Esophagus mucosa (tissue), 1 donor: ENCODE measurements at regions not wholly inside any gene's neighbourhood (a gene's known extent, or its start where the extent isn't known, plus 50 kb on each side); places are given as distances from the start of the nearest gene placed in this dataset.

Source experiments
- ATAC-seq: fragments of 200-7000 bp; cut with Tn5 transposase; one replicate; pipeline ENCODE4 v1.9.1; 2020
- donor health status: DM: yes; HTN: yes; CAD: no.

DNA sequence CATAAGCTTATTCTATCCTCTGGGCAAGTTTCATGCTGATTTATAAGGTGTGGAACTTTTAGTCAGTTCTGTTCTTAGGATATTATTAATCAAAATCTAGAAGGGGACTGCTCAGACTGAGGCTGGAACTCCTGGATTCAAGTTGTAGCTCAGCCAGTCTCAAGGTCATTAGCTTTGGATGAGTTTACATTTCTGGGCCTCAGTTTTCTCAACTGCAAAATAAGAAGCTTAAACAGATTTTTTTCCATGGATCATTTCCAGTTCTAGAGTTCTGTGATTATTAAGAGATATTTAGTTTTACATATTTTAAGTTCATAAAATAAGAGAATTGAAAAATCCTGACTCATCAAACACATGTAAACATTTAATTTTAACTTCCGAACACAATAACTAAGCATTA, 442.5 kb upstream of the PKDCC start:
- ATAC-seq = no peak

DNA sequence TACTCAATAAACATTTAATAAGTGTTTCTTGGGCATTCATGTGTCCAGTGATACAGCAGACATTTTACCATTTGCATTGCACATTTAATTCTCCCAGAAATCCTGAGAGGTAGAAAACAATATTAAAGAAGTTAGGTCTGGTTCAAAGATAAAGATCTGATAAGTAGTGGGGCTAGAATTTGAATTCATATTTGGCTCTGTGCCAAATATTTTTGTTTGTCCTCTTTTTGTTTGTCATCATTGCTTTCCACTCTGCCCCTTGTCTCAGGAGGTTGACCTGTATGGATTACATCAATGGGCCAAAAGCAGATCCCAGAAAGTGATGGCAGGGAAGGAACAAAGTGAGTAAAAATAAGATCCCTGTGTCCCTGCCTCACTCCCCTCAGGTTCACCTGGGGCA, 441.9 kb upstream of the PKDCC start:
- ATAC-seq = no peak

DNA sequence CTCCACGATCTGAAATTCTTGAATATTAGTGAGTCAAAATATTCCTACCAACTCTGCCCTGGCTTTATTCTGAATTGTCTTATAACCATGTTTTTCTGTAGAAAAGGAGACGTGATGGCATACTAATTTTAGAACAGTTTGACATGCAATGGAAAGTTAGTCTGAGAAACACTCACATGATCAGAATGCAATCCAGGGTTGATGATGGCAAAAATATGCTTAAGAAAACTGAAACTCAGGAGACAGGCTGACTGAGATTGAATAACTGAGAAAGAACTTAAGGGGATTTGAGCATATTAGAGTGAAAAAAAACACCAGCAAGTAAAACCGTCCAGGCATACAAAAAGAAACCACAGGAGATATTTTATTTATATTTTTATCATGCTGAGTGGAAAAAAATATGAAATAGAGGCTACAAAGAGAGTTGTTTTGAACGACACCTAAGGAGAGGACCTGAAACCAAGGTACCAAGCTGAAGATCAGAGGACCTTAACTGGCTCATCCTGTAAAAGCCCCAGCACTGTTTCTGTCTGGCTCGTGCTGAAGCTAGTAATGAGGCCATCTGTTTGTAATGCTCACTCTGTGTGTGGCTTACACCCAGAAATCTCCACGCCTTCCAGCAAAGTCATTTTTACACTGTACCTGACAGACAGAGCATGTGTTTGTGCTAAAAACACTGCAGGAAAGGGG, 437.2 kb upstream of the PKDCC start:
- ATAC-seq = no peak

DNA sequence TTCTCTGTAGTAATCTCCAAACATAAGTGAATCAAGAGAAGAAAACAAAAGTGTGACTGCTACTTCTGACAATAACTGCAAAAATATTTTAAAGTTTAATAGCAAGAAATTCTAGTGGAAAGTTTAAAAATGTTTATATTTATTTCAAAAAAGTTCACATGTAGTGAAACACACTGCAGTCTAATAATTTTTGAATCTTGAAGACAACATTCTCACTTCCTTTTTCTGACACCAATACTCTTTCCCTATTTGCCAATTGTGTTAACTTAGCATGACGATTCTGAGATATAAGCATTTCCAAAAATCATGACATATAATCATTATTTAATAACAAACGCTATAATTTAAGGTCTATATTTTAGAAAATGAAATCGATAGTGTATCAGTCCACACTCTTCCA, 429.1 kb upstream of the PKDCC start:
- no peak for ATAC-seq

DNA sequence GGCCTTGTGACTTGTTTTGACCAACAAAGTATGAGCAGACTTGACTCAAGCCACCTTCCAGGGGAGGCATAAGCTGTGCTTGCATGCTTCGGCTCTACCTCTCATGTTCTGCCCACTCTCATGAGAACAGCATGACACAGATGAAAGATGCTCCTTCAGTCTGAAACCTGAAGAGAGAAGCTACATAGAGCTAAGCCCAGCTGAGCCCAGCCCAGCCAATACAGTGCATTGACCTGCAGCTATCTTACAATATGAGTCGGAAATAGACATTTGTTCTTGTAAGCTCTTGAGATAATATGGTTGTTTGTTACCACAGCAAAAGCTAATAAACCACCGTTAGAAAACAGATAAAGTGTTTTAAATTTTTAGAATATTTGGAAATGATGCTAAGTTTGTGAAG, 426.7 kb upstream of the PKDCC start:
- ATAC-seq = no peak

DNA sequence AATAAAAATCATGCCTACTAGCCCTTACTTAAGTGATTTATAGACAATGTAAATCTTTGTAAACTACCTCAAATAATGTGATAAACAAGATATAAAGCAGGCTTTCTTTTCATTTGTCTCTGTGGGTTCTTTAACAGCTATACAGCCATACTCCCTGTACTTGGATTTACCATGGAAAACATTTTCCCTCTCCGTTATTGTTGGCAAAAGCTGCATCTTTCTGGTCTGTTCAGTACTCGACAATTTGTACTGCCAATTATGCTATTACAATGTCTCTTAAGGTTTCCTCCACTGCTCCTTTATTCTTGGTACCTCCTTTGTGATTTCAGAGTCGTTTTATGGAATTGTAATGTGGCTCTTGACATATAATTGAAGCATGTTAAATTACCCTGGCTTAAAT, 426.3 kb upstream of the PKDCC start:
- ATAC-seq = no peak

DNA sequence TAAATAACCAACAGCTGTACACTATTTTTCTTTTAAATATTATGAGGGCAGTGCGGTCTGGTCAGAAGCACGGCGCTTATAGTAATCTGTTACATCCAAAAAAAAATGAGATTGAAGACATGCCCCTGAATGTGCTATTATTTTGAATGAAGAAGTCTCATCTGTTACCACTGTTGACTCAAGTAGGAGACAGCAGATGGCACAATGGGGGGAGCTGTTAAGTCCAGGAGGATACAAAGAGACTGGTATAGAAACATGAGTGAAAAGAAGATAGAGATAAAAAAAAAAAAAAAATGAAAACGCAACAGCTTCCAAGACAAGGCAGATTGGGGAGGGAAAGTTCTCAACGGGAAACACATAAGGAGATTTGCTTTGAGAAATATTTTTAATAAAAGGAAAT, 425.5 kb upstream of the PKDCC start:
- ATAC-seq = no peak

DNA sequence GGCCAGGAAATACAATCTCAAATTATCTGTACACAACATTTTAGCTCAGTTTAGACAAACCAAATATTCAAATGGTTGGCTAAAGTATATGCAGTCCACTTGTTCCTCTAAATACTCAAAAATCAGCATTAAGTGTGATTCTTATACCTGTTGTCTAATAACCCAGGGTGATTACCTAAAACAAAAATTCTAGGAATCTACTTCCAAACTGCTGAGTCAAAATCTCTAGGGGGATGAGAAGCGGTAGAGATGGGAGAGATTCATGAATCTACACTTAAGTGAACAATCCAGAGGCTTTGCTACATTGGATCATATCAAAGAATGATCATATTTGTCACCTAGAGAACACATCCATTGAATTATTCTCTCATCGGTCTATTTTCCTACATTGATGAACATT, 420.9 kb upstream of the PKDCC start:
- no peak for ATAC-seq

DNA sequence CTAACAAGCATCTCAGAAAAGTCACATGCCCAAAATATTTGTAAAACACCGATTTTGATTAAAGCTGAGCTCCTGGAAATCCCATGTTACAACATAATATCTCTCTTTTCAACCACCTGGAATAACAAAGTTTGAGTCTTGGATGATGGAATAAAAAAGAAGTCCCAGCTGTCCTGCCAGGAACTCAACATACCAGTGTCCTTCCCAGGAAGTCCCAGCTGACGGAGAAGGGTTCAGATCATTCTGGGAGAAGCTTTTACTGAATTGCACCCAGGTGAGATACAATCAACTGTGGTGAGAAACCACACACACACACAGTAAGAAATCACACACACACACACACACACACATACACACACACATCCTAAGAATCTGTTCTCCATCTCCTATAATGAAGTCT, 413.1 kb upstream of the PKDCC start:
- no peak for ATAC-seq

DNA sequence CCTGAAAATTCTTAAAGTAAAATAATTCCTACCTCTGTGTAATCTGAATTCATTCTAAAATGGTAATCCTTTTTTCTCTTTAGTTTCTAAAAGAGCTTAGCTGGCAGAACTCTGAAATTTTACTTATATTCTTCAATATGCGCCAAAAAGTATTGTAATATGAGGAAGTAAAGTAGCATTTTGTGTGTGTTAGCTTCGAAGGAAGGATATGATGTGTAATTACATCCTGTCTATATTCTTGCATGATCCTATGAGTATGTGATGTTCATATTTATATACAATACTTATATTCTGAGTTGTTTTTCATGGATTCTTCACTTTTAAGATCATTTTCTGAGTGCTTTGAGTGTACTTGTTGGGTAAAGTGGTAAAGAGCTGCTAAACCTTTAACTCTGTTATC, 402.9 kb upstream of the PKDCC start:
- no peak for ATAC-seq

DNA sequence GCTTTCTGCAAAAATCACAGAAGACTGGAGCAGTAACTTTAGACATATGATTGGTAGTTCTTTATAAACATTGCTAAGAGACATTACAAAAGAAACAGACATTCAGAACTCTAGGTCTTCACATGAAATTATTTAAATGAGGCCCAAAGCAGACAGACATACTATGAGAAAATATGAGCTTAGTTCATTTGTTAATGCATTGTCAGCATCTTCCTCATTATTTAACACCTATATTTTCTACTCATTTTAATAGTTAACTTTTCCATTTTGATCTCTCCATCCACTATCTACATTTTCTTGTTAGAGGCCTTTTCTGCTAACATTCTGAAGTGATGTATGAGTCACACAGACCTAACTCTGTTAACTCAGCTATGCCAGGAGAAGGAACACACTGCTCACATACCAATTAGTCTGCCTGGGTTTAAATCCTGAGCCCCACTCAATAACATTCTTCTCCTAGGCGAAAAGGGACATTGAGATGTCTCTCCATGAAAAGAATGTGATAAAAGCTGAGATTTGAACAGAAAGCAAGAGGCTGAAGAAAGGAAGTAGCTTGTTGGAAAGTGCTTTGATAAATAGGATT, 400.3 kb upstream of the PKDCC start:
- no peak for ATAC-seq

DNA sequence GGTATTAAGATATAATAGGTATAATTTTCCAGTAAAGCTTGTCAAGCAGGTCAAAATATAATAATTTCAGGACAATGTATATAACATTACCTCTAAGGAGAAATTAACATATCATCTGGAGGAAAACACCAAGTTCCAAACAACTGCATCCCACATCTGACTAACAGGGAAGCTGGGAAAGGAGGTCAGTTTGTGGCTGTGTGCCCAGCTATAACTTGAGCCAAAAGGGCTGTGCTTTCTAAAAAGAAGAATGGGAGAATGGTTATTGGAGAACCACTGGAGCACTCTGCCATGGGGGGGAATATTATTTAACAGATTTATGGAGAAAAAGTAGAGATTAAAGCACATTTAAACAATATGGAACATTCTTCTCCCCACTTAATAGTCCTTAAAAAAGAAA, 390.6 kb upstream of the PKDCC start:
- ATAC-seq = no peak

DNA sequence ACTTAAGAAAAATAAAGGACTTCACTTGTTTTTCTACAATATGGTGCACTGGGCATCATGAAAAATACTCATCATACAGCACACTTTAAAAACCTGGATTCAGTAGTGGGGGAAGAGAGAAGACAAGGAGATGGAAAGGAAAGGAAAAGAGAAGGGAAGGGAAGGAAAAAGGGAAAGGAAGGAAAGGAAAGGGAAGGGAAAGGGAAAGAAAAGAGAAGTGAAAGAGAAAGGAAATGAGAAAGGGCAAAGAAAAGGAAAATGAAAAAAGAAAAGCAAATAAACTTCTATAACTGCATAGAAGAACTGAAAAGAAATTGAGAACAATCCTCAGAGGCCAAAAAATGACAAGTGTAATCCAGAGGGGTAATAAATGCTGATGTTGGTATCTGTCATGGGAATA, 388.1 kb upstream of the PKDCC start:
- no peak for ATAC-seq

DNA sequence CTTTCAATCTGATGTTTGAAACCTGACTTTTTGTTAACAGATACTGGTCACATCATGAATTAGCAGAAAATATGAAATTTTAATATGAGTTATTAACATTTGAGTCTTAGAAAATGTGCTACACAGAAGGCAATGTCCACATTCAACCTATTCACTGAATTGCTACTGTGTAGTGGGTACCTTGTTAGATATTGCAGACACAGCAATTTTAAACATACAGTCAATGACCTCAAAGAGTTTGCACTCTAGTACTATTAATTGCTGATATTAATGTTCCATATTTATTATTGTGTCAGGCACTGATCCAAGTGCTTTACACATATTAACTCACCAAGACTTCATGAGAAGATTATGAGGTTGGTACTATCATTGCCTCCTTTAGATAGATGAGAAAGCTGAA, 385.4 kb upstream of the PKDCC start:
- no peak for ATAC-seq

DNA sequence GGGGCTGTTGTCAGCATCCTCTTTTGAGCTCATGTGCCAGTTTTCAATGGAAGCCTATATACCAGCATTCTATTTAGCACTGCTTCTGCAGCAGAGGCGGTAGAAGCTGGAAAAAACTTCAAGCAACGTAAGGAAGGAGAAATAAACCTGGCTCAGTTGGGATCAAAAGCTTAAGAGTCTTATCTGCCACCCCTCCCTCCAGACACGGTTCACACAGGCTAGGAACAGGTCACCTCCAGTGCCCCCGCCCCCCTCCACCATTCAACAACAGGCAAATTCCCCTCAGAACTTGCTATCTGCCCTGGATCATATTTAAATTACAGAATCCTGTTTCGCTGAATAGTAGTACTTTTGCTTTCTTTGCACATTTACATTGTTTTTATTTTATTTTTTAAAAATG, 384.8 kb upstream of the PKDCC start:
- ATAC-seq = no peak

DNA sequence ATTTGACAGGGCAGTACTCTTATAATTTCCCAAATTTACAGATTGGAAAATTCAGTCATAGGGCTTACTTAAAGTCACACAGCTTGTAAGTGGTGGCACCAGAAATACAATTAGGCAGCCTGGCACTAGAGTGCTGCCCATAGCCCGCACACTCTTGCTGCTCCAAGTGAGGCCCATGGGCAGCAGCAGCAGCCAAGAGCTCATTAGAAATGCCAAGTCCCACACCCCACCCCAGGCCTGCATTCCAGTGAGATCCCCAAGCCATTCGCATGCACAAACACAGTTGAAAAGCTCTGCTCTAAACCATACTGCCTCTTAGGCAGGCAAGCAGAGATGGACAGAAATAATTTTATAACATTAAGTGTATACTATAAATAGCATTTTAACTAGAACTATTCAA, 379.3 kb upstream of the PKDCC start:
- ATAC-seq = no peak

DNA sequence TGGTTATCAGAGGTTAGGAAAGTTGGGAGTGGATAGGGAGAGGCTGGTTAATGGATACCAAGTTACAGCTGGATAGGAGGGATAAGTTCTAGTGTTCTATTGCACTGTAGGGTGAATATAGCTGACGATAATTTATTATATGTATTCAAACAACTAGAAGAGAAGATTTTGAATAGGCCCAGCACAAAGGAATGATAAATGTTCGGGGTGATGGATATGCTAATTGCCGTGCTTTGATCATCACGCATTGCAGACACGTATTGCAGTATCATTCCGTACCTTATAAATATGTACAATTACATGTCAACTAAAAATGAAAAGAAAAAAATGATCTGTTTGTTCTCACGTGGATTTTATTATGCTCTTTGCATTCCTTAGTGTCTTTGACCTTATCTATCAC, 369.2 kb upstream of the PKDCC start:
- ATAC-seq = no peak

DNA sequence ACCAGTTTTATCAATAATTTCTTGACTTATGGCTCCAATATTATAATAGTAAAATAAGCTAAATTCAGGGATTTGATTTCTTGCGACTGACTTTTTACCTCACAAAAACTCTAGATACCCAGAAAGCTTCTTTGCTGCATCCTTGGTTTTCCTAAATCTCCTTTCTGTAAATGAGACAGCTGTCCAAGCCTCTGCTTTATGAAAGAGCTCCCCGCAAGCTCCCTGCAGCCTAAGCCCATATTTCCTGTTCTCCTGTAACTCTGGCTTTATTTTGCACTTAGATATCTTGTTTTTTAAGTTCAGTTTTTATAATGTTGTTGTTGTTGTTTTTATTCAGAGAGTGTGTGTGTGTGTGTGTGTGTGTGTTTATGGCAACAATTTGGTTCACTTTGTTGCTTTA, 361.7 kb upstream of the PKDCC start:
- ATAC-seq = no peak

DNA sequence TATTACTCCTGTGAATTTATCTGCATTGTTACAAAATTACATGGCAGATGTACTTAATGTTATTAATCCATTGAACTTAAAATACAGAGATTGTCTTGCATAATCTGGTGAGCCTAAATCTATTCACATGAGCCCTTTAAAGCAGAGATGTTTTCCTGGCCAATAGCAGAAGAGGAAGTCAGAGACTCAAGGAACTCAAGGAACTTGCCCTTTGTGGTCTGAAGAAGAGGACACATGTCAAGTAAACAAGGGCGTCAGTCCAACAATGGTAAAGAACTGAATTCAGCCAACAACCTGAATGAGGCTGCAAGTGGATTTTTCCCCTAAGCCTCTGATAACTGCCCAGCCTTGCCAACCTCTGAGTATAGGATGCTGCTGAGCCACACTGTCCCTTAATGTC, 356.3 kb upstream of the PKDCC start:
- no peak for ATAC-seq

DNA sequence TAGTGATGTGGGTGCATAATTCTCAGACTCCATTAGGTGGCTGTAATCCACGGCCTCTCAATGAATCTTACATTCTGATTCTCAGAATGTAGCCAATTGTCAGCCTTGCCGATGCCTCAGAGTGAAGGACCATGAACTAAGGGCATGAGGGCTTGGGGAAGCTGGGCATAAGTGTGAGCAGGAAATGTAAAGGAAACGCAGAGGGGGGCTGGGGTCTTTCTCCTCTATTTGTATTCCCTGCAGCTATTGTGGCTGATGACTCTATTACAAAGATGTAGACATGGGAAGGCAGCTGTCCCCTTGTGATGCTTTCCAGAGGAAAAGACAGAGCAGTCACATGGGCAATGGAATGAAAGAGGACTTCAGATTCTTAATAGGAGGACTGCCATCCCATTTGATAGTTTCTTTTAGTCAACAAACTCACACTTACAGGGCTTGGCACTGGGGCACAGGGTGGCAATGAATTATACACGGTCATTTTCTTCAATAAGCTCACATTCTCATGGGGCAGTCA, 353.2 kb upstream of the PKDCC start:
- no peak for ATAC-seq

DNA sequence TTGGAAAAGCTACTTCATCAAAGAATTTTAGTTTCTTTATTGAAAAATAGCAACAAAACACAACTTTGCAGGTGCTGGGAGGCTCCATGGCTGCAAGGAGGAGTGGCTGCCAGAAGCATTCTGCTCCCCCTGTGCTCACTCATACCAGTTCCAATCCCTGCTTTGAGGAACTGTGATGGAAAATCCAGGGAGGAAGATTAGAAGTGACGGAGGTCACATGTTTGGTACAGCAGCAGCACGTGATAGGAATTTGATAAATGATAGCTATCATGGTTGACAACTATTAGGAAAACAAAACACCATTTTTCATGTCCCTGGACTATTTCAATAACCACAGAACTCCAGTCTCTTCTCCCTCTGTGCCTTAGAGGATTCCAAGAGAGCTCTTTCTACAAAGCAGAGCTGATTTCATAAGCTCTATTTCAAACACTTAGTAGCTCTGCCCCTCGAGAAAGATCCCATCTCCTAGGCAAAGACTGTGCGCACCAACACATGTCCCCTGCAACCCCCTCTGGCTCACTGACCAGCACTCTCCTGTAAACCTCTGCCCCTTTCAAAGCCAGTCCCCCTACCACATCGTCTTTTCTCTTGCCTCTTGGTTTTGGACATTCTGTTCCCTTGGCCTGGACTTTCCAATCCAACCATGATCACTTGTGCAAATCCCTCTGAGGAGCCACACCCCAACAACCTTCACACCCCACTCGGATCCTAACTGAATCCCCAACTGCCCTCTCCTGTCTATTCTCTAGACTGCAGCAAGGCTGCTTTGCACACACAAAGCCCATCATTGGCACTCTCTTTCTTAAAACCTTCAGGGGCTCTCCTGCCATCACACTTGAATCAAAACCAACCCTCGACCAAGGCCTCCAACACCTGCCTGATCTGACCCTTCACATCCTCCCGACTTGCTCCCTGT, 352.4 kb upstream of the PKDCC start:
- no peak for ATAC-seq

DNA sequence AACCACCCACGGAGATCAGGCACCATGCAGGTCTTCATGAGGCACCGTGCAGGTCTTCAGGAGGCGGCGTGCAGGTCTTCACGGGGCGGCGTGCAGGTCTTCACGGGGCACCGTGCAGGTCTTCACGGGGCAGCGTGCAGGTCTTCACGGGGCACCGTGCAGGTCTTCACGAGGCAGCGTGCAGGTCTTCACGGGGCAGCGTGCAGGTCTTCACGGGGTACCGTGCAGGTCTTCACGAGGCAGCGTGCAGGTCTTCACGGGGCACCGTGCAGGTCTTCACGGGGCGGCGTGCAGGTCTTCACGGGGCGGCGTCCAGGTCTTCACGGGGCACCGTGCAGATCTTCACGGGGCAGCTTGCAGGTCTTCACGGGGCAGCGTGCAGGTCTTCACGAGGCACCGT, 350.4 kb upstream of the PKDCC start:
- no peak for ATAC-seq

DNA sequence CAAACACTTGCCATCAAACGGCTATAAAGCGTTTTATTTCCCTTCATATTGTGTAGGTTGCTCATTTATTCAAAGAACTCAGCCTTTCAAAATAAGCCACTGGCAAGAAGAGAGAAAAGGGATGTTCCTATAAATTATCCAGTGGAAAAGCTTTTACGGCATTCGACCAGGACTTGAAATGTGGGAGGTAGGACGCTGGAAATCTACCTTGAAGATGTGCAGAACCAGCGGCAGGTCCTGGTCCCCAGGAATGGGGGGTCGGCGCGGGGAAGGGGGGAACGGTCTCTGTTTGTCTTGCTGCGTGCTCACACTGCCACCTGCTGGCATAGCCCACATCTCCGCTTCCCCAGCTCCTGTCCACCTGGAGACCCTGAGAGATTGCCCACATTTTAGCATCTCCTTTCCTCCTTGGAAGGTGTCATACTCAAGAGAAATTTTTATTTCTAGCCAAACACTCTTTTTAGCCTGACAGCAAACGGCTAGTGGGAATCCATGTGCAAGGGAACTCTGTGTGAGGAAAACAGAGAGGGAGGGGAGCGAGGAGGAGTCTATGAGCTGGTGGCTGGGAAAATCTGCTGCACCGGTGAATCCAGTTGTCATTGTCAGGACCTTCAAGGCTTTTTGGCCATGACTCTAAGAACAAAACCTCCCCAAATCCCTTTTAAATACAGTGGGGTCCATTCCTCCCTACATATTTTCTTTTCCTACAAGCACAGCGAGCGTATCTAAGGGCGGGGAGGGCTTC, 349.0 kb upstream of the PKDCC start:
- ATAC-seq = no peak
